NCI-H524 (cell line): ENCODE measurements at regions not wholly inside any gene's neighbourhood (a gene's known extent, or its start where the extent isn't known, plus 50 kb on each side); places are given as distances from the start of the nearest gene placed in this dataset.
"Not testable (repeated sequence)": the region's sequence is repeated elsewhere in the genome, so short reads cannot be mapped to it uniquely, and the experiment has no call there.

Experiments used
- DNase-seq, 2 experiments: peaks; one replicate each; lab custom pipeline; 2025; lab: John Stamatoyannopoulos, UW

DNA sequence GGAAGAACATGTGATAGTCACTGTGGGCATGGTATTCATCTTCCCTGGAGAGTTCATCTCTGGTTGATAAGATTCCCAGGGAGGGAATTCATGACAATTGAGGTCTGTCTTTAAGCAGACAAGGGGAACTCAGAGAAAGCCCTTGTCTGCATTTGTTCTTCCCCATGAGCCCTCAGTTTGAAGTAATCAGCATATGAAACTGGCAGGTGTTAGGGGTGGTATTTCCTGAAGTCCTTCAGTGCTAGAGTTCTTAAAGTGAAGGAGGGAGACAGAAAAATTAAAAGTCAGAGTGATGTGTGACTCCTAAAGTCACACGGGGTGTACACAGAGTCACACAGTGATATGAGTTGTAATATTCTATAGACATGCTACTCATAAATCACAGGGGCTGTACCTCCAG lies 60.6 kb upstream of the SYK start:
- no peak for DNase-seq

DNA sequence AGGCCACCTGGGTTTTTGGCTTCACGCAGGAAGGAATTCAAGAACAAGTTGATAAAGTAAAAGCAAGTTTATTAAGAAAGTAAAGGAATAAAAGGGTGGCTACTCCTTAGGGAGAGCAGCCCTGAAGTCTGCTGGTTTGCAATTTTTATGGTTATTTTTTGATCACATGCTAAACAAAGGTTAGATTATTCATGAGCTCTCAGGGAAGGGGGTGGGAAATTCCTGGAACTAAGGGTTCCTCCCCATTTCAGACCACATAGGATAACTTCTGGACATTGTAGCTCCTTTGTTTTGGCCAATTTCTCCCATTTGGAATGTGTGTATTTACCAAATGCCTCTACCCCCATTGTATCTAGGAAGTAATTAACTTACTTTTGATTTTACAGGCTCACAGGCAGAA lies 63.9 kb upstream of the SYK start:
- DNase-seq: no peak

DNA sequence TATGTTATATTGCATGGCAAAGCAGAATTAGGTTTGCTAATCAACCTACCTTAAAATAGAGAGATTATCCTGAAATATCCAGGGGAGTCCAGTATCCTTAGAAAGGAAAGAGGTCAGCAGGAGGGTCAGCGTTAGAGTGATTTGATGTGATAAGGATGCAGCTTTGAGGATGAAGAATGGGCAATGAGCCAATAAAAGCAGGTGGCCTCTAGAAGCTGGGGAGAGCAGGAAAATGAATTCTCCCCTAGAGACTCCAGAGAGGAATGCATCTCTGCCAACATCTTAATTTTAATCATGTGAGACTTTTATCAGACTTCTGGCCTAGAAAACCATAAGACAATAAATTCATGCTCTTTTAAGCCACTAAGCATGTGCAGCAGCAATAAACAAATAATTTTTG lies 65.7 kb upstream of the SYK start:
- peak in 1 of 2 experiments; percentile 73 for DNase-seq

DNA sequence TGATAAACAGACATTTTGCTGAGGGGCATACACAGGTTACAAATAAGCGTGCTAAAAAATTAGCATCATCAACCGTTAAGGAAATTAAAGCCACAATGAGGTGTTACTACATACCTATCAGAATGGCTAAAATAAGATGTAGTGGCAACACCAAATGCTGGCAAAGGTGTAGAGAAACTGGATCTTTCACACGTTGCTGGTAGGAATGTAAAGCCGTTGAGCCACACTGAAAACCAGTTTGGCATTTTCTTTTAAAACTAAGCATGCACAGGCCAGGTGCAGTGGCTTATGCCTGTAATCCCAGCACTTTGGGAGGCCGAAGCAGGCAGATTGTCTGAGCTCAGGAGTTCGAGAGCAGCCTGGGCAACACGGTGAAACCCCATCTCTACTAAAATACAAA lies 67.0 kb upstream of the SYK start:
- DNase-seq: no peak

DNA sequence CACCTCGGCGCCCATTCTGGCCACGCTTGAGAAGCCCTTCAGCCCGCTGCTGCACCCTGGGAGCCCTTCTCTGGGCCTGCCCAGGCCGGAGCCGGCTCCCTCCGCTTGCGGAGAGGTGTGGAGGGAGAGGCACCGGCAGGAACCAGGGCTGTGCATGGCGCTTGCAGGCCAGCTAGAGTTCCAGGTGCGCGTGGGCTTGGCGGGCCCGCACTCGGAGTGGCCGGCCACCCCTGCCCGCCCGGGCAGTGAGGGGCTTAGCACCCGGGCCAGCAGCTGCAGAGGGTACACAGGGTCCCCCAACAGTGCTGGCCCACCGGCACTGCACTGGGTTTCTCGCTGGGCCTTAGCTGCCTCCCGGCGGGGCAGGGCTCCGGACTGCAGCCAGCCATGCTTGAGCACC lies 72.3 kb upstream of the SYK start:
- no peak for DNase-seq

DNA sequence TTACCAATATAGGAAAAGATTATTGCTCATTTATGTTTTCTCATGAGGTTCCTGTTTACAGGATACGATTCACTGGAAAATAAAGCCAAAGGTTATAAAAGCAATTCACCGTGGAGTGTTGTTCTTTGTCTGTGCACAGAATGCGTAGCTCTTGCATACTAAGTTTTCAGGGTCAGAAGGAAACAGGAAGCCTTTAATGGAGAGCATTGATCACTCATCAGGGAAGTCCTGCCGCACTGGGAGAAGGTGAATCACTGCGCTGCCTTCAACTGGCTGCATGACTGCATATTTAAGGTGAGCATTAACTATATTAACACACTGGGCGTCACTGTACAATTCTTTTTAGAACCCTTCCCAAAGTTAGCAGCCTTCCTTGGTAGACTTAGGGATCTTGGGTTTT lies 74.1 kb upstream of the SYK start:
- no peak for DNase-seq

DNA sequence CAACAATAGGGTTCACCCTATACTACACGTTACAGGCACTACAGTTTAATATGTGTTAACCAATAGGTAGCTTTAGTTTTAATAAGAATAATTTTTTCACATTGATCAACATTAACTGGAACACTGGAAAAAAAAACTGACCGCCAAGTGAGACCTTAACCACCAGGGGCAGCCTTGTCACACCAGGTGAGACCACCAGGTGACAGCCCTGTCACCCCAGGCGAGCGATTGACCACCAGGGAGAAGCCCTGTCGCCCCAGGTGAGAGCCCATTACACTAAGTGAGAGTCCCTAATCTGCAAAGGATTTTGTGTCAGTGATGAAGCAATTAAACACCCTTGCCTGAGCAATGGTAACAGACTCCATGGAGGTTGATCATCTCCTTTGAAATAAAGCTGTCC lies 75.4 kb upstream of the SYK start:
- peak in 1 of 2 experiments; percentile 33 for DNase-seq

DNA sequence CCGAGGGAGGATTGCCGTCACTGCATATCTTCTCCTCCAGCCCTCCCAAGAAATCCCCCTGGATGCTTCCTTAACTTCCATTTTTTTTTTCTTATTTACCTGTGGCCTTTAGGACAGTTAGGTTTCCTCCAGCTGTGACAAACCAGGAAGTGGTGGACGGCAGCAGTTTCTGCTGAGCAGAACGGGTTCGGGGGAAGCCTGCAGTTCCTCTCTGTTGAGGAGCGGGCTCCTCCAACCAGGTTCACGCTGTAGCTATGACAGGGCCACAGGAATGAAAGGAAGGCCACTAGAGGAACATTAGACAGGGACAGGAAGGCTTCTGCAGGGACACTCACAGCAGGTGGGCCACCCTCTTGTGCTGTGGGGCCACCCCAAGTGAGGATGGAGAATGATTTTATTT lies 76.7 kb upstream of the SYK start:
- DNase-seq: no peak

DNA sequence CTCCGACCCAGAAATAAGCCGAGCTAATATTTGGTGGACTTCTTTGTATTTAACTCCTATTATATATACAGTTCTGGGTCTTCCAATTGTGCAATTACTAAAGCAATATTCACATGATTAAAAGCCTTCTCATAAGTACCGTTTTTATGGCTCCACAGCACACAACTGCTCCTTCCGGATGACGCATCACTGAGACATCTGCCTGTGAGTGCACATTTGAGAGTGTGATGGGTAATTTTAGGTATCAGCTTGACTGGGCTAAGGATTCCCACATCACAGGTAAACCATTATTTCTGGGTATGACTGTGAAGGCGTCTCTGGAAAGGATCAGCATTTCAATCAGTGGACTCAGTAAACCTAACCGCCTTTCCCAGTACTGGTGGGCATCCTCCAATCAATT lies 77.5 kb upstream of the SYK start:
- DNase-seq: no peak

DNA sequence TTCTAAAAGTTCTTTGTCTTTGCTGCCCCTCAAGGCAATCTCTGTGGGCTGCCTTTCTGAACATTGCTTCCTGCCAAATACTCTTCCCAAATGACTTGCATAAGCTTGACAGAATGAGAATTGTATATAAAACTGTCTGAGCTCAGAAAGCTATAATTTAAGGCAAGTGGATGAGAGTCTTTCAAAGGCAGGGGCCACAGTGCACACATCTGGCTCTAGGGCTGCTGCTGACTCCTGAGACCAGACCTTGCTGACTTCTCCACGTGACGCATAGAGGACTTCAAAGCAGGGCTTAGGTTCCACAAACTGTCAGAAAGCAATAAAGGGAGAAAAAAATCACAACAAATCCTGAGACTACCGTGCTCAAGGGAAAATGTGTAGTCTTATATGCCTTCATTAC lies 79.4 kb upstream of the DIRAS2 start:
- no peak for DNase-seq

DNA sequence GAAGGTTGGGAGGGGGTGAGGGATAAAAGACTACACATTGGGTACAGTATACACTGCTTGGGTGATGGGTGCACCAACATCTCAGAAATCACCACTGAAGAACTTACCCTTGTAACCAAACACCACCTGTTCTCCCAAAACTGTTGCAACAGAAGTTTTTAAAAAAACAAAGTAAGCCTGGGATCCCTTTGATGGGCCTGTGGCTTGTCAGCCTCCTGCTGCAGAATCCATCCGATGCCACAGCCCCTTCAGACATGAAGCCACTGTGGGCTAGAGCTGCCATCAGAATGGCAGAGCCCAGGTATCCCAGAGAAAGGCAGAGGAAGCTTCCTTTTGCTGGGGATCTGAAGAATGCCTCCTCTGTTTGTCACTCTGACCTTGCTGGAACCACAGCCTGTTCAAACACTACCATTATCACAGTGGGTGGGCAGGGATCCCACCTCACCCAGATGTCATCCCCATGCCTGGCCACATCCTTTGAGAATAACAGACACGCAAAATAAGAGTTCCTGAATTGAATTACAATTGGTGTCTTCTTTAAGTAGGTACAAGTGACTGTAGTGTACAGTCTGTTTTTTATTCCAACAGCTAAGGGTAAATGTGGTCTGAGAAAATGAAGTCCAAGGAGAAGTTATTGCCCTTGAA lies 78.1 kb upstream of the DIRAS2 start:
- DNase-seq: no peak

DNA sequence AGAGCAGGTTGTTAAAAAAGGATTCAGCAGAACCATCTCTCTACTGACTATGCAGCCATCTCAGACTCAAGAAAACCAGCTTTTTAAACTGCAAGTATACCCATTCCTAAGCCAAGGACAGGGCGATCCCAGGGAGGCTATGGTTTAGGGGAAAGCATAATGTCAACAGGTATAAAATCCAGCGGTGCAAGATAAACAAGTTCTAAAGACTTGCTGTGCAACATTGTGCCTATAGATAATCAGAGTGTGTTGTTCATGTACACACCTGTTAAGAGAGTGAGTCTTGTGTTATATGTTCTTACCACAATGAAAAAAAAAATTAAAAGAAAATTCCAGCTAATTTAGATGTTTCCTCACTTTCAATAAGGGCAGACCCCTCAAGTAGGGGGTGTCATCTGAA lies 63.6 kb upstream of the DIRAS2 start:
- DNase-seq: no peak

DNA sequence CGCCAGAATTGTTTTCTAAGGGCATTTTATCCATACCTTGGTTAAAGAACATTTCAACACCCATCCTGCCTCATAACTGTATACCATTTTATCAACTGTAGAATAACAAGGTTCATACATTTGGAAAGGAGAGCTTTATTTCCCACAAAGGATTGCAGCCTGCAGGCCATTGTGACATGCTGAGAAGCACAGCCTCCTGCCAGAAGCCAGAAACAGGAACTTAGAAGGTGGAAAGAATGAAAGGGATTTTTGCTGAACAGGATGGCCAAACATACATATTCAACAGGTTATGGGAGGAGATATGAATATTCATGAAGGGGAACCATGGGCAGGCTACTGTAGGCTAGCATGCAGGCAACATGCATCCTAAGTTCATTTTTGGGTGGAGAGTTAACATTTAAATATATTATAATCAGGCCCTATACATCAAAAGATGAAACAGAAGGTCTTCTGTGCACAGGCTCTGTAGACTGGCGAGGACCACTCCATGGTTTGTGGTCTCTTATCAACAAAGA lies 59.9 kb upstream of the DIRAS2 start:
- no peak for DNase-seq

DNA sequence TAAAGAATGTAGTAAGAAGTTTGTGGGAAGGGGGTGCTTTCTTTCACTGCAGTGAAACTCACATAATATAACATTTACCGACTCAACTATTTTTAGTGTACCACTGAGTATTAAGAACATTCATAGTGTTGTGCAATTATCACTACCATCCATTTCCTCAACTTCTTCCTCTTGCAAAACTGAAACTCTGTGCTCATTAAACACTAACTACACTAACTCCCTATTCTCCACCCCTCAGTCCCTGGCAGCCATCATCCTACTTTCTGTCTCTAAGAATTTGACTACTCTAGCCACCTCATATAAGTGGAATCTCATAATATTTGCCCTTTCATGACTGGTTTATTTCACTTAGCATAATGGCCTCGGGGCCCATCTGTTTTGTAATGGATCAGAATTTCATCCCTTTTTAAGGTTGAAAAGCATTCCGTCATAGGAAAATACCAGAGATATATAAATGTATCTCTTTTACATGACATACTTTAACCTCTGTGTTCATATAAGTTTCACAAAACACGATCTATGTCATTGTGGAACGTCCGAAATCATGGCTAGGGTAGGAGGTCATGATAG lies 56.3 kb upstream of the DIRAS2 start:
- DNase-seq: no peak

DNA sequence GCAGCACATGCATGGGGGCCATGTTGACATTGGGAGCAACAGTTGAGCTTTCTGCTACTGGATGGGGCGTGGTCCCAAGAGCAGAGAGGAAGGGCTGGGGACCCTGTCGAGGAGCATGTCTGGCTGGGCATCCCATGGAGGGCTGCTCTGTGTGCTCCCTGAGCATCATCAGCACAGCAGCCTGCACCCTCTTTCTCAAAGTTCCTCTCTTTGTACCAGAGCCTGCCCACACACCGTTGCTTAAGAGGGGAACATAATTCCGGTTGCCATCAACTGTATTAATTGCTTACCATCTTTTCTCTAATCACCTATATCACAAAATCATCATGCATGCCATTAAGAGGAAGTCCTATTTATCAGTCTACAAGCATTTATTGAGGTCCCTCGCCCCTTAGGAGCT lies 55.2 kb upstream of the DIRAS2 start:
- DNase-seq: no peak

DNA sequence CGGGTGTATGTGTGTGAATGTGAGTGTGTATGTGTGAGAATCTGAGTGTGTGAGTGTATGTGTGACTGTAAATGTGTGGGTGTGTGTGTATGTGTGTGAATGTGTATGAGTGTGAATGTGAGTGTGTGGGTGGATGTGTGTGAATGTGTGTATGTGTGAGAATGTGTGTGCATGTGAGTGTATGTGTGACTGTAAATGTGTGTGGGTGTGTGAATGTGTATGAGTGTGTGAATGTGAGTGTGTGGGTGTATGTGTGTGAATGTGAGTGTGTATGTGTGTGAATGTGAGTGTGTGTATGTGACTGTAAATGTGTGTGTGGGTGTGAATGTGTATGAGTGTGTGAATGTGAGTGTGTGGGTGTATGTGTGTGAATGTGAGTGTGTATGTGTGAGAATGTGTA lies 51.6 kb upstream of the DIRAS2 start:
- not testable (repeated sequence) for DNase-seq
